ENCODE measurements at regions not wholly inside any gene's neighbourhood (a gene's known extent, or its start where the extent isn't known, plus 50 kb on each side); places are given as distances from the start of the nearest gene placed in this dataset.

DNA sequence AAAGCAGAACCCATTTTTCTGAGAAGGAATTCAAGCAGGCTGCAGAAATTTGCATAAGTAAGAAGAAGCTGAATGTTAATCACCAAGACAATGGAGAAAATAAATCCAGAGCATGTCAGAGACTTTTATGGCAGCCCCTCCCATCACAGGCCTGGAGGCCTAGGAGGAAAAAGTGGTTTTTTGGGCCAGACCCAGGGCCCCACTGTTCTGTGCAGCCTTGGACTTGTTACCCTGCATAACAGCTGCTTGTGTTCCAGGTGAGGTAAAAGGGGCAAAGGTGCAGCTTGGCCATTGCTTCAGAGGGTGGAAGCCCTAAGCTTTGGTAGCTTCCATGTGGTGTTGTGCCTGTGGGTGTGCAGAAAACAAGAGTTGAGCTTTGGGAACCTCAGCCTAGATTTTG lies 1516.2 kb upstream of the PCDH10 start:
- no peak overlapping the region for H2AFZ ChIP-seq (ENCODE audit: low read depth, low read length)
- TF ChIP-seq, protein P1, sequence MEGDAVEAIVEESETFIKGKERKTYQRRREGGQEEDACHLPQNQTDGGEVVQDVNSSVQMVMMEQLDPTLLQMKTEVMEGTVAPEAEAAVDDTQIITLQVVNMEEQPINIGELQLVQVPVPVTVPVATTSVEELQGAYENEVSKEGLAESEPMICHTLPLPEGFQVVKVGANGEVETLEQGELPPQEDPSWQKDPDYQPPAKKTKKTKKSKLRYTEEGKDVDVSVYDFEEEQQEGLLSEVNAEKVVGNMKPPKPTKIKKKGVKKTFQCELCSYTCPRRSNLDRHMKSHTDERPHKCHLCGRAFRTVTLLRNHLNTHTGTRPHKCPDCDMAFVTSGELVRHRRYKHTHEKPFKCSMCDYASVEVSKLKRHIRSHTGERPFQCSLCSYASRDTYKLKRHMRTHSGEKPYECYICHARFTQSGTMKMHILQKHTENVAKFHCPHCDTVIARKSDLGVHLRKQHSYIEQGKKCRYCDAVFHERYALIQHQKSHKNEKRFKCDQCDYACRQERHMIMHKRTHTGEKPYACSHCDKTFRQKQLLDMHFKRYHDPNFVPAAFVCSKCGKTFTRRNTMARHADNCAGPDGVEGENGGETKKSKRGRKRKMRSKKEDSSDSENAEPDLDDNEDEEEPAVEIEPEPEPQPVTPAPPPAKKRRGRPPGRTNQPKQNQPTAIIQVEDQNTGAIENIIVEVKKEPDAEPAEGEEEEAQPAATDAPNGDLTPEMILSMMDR (IDR thresholded peaks at IDR 0.05; ENCODE audit: borderline replicate concordance, extremely low read depth, low read length, poor library complexity, severe bottlenecking), result no peak
- TF ChIP-seq EZH2 (IDR thresholded peaks at IDR 0.05; ENCODE audit: borderline replicate concordance, low read depth, low read length, severe bottlenecking), result no peak
- no peak overlapping the region for H3K27ac ChIP-seq (ENCODE audit: low read length)

DNA sequence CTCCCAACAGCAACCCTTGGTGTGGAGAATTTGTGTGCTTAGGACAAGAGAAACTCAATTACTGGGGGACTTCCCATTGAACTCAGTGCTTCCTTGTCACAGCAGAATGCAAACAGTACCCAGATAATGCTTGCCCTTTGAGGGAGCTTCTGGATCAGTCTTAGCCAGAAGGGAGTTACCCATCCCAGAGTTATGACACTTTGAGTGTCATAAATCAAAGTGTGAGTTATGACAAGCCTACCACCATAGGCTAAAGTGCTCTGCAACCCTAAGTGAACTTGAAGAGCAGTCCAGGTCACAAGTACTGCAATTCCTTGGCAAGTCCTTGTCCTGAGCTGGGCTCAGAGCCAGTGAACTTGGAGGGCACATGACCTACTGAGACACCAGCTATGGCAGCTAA lies 1513.9 kb upstream of the PCDH10 start:
- Histone ChIP-seq H3K9me3 (ENCODE audit: insufficient read depth, low read length, severe bottlenecking) (peaks cover 22% of the 10 kb centered on the region), H3K4me2 (ENCODE audit: insufficient read depth, low read length) (no peak overlapping the region), H3K79me2 (ENCODE audit: insufficient read depth, low read length) (no peaks in the 10 kb centered on the region), H3K9ac (ENCODE audit: low read depth, low read length) (no peak overlapping the region), H2AFZ (ENCODE audit: low read depth, low read length) (peak overlapping the region; percentile 31; the same call in 1 of the 2 replicates), H3K27ac (ENCODE audit: low read length) (no peak overlapping the region), H4K20me1 (ENCODE audit: insufficient read depth, low read length) (no peaks in the 10 kb centered on the region), H3K4me3 (ENCODE audit: low read depth in 1 of 2, low read length in 2 of 2) (no peak overlapping the region), H3K36me3 (ENCODE audit: insufficient read depth, low read length) (no peaks in the 10 kb centered on the region), H3K27me3 (ENCODE audit: insufficient read depth, low read length, poor library complexity) (no peaks in the 10 kb centered on the region), H3K4me1 (ENCODE audit: insufficient read depth, low read length) (no peaks in the 10 kb centered on the region)
- TF ChIP-seq, protein P1 (IDR thresholded peaks at IDR 0.05; ENCODE audit: borderline replicate concordance, extremely low read depth, low read length, poor library complexity, severe bottlenecking), result no peak
- no peak for TF ChIP-seq EZH2 (IDR thresholded peaks at IDR 0.05; ENCODE audit: borderline replicate concordance, low read depth, low read length, severe bottlenecking)
- DNase-seq (no peak), ATAC-seq (ENCODE audit: insufficient read depth, low read depth) (no peak)

More for the DNA sequence above, 1516.2 kb upstream of the PCDH10 start:
- Histone ChIP-seq H4K20me1 (ENCODE audit: insufficient read depth, low read length) (no peaks in the 10 kb centered on the region), H3K79me2 (ENCODE audit: insufficient read depth, low read length) (no peaks in the 10 kb centered on the region), H3K27me3 (ENCODE audit: insufficient read depth, low read length, poor library complexity) (no peaks in the 10 kb centered on the region), H3K4me2 (ENCODE audit: insufficient read depth, low read length) (no peak overlapping the region), H3K4me1 (ENCODE audit: insufficient read depth, low read length) (no peaks in the 10 kb centered on the region), H3K9ac (ENCODE audit: low read depth, low read length) (no peak overlapping the region), H3K4me3 (ENCODE audit: low read depth in 1 of 2, low read length in 2 of 2) (no peak overlapping the region), H3K9me3 (ENCODE audit: insufficient read depth, low read length, severe bottlenecking) (peaks cover 22% of the 10 kb centered on the region), H3K36me3 (ENCODE audit: insufficient read depth, low read length) (no peaks in the 10 kb centered on the region)
- ATAC-seq (ENCODE audit: insufficient read depth, low read depth), result no peak
- no peak for DNase-seq

DNA sequence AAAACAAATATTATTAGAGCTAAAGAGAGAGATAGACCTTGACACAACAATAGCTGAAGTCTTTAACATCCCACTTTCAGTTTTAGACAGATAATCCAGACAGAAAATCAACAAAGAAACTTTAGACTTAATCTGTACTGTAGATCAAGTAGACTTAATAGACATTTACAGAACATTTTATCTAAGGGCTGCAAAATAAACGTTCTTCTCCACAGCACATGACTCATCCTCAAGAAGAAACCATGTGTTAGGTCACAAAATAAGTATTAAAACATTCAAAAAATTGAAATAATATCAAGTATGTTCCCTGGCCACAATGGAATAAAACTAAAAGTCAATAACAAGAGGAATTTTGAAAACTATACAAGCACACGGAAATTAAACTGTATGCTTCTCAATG lies 1510.3 kb upstream of the PCDH10 start:
- Histone ChIP-seq H3K4me3 (ENCODE audit: low read depth in 1 of 2, low read length in 2 of 2) (no peak overlapping the region), H3K27me3 (ENCODE audit: insufficient read depth, low read length, poor library complexity) (no peaks in the 10 kb centered on the region), H3K4me2 (ENCODE audit: insufficient read depth, low read length) (no peak overlapping the region), H3K79me2 (ENCODE audit: insufficient read depth, low read length) (no peaks in the 10 kb centered on the region), H3K9me3 (ENCODE audit: insufficient read depth, low read length, severe bottlenecking) (peaks cover 10% of the 10 kb centered on the region), H3K27ac (ENCODE audit: low read length) (no peak overlapping the region), H3K9ac (ENCODE audit: low read depth, low read length) (no peak overlapping the region), H2AFZ (ENCODE audit: low read depth, low read length) (no peak overlapping the region), H4K20me1 (ENCODE audit: insufficient read depth, low read length) (no peaks in the 10 kb centered on the region), H3K4me1 (ENCODE audit: insufficient read depth, low read length) (no peaks in the 10 kb centered on the region), H3K36me3 (ENCODE audit: insufficient read depth, low read length) (no peaks in the 10 kb centered on the region)
- no peak for ATAC-seq (ENCODE audit: insufficient read depth, low read depth)
- DNase-seq, result no peak
- TF ChIP-seq, protein P1 (IDR thresholded peaks at IDR 0.05; ENCODE audit: borderline replicate concordance, extremely low read depth, low read length, poor library complexity, severe bottlenecking), result no peak
- no peak for TF ChIP-seq EZH2 (IDR thresholded peaks at IDR 0.05; ENCODE audit: borderline replicate concordance, low read depth, low read length, severe bottlenecking)

DNA sequence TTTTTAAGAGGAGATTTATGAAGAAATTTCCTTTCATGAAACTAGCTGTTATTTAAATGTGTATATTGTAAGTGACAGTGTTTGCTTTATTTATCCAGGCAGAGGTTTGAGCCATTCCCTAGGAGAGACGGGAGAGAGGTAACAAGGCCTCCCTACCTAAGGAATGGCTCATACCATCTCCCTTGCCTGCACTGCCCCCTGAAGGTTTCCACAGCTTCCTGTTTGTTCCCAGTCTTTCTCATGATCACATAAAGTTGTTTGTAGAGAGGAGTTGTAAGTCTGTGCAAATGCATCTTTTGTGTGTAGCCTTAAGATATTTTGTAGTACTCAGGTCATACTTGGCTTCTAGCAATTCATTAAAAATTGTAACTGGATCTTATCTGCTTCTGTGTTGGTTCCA lies 1504.5 kb upstream of the PCDH10 start:
- H2AFZ ChIP-seq (ENCODE audit: low read depth, low read length), result peak overlapping the region; percentile 13; the same call in 1 of the 2 replicates
- no peaks in the 10 kb centered on the region for H3K27me3 ChIP-seq (ENCODE audit: insufficient read depth, low read length, poor library complexity)
- no peak for TF ChIP-seq EZH2 (IDR thresholded peaks at IDR 0.05; ENCODE audit: borderline replicate concordance, low read depth, low read length, severe bottlenecking)
- TF ChIP-seq, protein P1 (IDR thresholded peaks at IDR 0.05; ENCODE audit: borderline replicate concordance, extremely low read depth, low read length, poor library complexity, severe bottlenecking), result peak; percentile 40
- H3K9me3 ChIP-seq (ENCODE audit: insufficient read depth, low read length, severe bottlenecking), result peaks cover 3% of the 10 kb centered on the region
- H3K9ac ChIP-seq (ENCODE audit: low read depth, low read length), result no peak overlapping the region
- H3K4me1 ChIP-seq (ENCODE audit: insufficient read depth, low read length), result no peaks in the 10 kb centered on the region
- no peak overlapping the region for H3K27ac ChIP-seq (ENCODE audit: low read length)
- no peaks in the 10 kb centered on the region for H3K79me2 ChIP-seq (ENCODE audit: insufficient read depth, low read length)
- H3K4me3 ChIP-seq (ENCODE audit: low read depth in 1 of 2, low read length in 2 of 2), result no peak overlapping the region
- no peaks in the 10 kb centered on the region for H4K20me1 ChIP-seq (ENCODE audit: insufficient read depth, low read length)
- DNase-seq, result no peak
- no peak overlapping the region for H3K4me2 ChIP-seq (ENCODE audit: insufficient read depth, low read length)
- no peaks in the 10 kb centered on the region for H3K36me3 ChIP-seq (ENCODE audit: insufficient read depth, low read length)
- no peak for ATAC-seq (ENCODE audit: insufficient read depth, low read depth)

Measured in DND-41 (cell line).